Prostate gland (tissue), 2 donors: ENCODE measurements at regions not wholly inside any gene's neighbourhood (a gene's known extent, or its start where the extent isn't known, plus 50 kb on each side); places are given as distances from the start of the nearest gene placed in this dataset.

ENCODE experiments used
- CTCF ChIP-seq, 4 experiments: fragments of 200-600 bp in 2 of 4; fragments of 450-650 bp in 2 of 4; sonication (generic) in 2 of 4; IDR thresholded peaks; 1 replicate in 3 of 4; 2 replicates in 1 of 4; pipeline ENCODE4 v1.5.1; 2016 to 2019; ENCODE audit warnings: antibody characterized with exemption in 4 of 4, mild to moderate bottlenecking in 2 of 4, moderate library complexity in 2 of 4
- POLR2A ChIP-seq: fragments of 450-650 bp; IDR thresholded peaks from one replicate; pipeline ENCODE4 v1.6.1; 2016; ENCODE audit warnings: antibody characterized with exemption, mild to moderate bottlenecking

- TF ChIP-seq POLR2A (no peak), CTCF (IDR thresholded peaks at IDR 0.05) (no peak)
Observed at GRCh38 chr13:70708775-70709174, 600.5 kb upstream of the KLHL1 start.
